ENCODE measurements at regions not wholly inside any gene's neighbourhood (a gene's known extent, or its start where the extent isn't known, plus 50 kb on each side); places are given as distances from the start of the nearest gene placed in this dataset.

GRCh38 chr18:55072181-55072580 lies 112.9 kb upstream of the CCDC68 start:
- no peak for DNase-seq (ENCODE audit: low spot score)
- no peaks in the 10 kb centered on the region for H3K9me3 Mint-ChIP-seq

More at GRCh38 chr18:55072181-55072580, 112.9 kb upstream of the CCDC68 start:
- H3K27ac Mint-ChIP-seq, result no peak overlapping the region
- Histone ChIP-seq H2AFZ (no peak overlapping the region), H3K9me2 (ENCODE audit: insufficient read depth) (no peaks in the 10 kb centered on the region; the same call in 1 of the 2 replicates), H3K4me2 (no peak overlapping the region), H3K4me1 (ENCODE audit: insufficient read depth) (no peaks in the 10 kb centered on the region), H3F3A (replicated peaks; ENCODE audit: low read depth) (no peaks in the 10 kb centered on the region), H3K27ac (ENCODE audit: low read depth) (no peak overlapping the region), H3K4me3 (no peak overlapping the region), H4K20me1 (replicated peaks; ENCODE audit: insufficient read depth) (no peaks in the 10 kb centered on the region), H3K27me3 (ENCODE audit: insufficient read depth) (no peaks in the 10 kb centered on the region), H3K36me3 (ENCODE audit: insufficient read depth) (no peaks in the 10 kb centered on the region), H3K79me2 (replicated peaks; ENCODE audit: insufficient read depth) (no peaks in the 10 kb centered on the region)
- peaks cover 8% of the 10 kb centered on the region; the same call in 2 of the 3 replicates for H3K4me1 Mint-ChIP-seq
- TF ChIP-seq REST (IDR thresholded peaks at IDR 0.05; ENCODE audit: unreplicated experiment), result no peak
- TF ChIP-seq EZH2phosphoT487 (IDR thresholded peaks at IDR 0.05; ENCODE audit: unreplicated experiment), result no peak
- TF ChIP-seq NANOG (IDR thresholded peaks at IDR 0.05; ENCODE audit: borderline replicate concordance), result no peak
- TF ChIP-seq EZH2 (IDR thresholded peaks at IDR 0.05; ENCODE audit: low read depth, unreplicated experiment), result no peak
- no peak for TF ChIP-seq ZNF114 (CRISPR knock-in tag; IDR thresholded peaks at IDR 0.05)
- TF ChIP-seq POLR2AphosphoS5 (IDR thresholded peaks at IDR 0.05; ENCODE audit: low read depth), result no peak
- TF ChIP-seq JUNB (IDR thresholded peaks at IDR 0.05; ENCODE audit: unreplicated experiment), result no peak
- TF ChIP-seq STAT1 (IDR thresholded peaks at IDR 0.05; ENCODE audit: unreplicated experiment), result no peak
- no peak for TF ChIP-seq ETS1 (IDR thresholded peaks at IDR 0.05)
- no peak for TF ChIP-seq CTCF (conservative IDR thresholded peaks at IDR 0.05; ENCODE audit: low read depth in 2 of 2)
- TF ChIP-seq ZNF462 (CRISPR knock-in tag; IDR thresholded peaks at IDR 0.05), result no peak
- TF ChIP-seq ZNF331 (CRISPR knock-in tag; IDR thresholded peaks at IDR 0.05; ENCODE audit: low read depth), result no peak
- TF ChIP-seq CREB1 (CRISPR knock-in tag; IDR thresholded peaks at IDR 0.05; ENCODE audit: low read depth), result no peak
- no peak overlapping the region for H3K4me3 Mint-ChIP-seq
- peaks cover 6% of the 10 kb centered on the region for H3K27me3 Mint-ChIP-seq (ENCODE audit: insufficient read depth, low read depth, poor library complexity)
- H3K36me3 Mint-ChIP-seq (ENCODE audit: low read depth), result no peaks in the 10 kb centered on the region
- no peak for ATAC-seq
